ENCODE measurements at regions not wholly inside any gene's neighbourhood (a gene's known extent, or its start where the extent isn't known, plus 50 kb on each side); places are given as distances from the start of the nearest gene placed in this dataset.
A peak's percentile ranks its signal among the peaks of the same experiment; 100 is the strongest.

DNA sequence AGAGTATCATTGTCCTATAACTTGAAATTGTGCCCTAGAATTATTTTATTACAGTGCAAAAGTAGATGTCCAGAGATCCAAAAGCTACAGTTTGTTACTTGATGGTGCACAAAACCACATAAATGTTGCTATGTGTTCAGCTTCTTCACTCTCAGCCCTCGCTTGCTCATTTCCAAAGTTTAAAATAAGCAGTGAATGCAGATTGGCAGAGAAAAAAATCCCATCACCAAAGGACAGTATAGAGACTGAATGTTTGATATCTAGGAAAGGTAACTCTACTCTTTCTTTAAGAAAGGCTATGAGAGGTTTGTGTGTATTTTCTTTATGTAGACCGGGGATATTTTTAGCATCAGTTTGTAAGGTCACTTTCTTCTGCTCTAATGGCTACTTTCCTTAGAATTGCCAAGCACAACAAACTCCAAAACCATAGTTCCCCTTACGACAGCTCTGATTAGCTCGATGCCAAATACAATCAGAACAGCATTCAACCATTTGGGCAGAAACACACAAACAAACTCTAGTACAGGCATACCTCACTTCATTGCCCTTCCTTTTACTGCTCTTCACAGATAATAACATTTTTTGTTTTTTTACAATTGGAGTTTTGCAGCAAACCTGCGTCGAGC lies 164.1 kb upstream of the CCDC54 start:
- H3K27ac ChIP-seq (ENCODE audit: low read depth) = no peak overlapping the region
- H3K36me3 Mint-ChIP-seq (ENCODE audit: low read depth) = no peaks in the 10 kb centered on the region
- no peak overlapping the region for H3K27ac Mint-ChIP-seq
- no peak overlapping the region for H3K4me2 ChIP-seq
- peaks cover 7% of the 10 kb centered on the region; the same call in 2 of the 3 replicates for H3K4me1 Mint-ChIP-seq
- no peaks in the 10 kb centered on the region for H3K27me3 ChIP-seq (ENCODE audit: insufficient read depth)
- H2AFZ ChIP-seq = 0 out of 2 replicates have a peak overlapping the region, but pooled peaks have one; percentile 52
- no peaks in the 10 kb centered on the region for H3K9me3 Mint-ChIP-seq
- TF ChIP-seq, protein P1, sequence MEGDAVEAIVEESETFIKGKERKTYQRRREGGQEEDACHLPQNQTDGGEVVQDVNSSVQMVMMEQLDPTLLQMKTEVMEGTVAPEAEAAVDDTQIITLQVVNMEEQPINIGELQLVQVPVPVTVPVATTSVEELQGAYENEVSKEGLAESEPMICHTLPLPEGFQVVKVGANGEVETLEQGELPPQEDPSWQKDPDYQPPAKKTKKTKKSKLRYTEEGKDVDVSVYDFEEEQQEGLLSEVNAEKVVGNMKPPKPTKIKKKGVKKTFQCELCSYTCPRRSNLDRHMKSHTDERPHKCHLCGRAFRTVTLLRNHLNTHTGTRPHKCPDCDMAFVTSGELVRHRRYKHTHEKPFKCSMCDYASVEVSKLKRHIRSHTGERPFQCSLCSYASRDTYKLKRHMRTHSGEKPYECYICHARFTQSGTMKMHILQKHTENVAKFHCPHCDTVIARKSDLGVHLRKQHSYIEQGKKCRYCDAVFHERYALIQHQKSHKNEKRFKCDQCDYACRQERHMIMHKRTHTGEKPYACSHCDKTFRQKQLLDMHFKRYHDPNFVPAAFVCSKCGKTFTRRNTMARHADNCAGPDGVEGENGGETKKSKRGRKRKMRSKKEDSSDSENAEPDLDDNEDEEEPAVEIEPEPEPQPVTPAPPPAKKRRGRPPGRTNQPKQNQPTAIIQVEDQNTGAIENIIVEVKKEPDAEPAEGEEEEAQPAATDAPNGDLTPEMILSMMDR (conservative IDR thresholded peaks at IDR 0.05; ENCODE audit: low read depth in 2 of 2) = no peak
- TF ChIP-seq ZNF331 (CRISPR knock-in tag; IDR thresholded peaks at IDR 0.05; ENCODE audit: low read depth) (no peak), ZNF462 (CRISPR knock-in tag; IDR thresholded peaks at IDR 0.05) (no peak), ETS1 (IDR thresholded peaks at IDR 0.05) (no peak), EZH2phosphoT487 (IDR thresholded peaks at IDR 0.05; ENCODE audit: unreplicated experiment) (no peak), ZNF114 (CRISPR knock-in tag; IDR thresholded peaks at IDR 0.05) (no peak), STAT1 (IDR thresholded peaks at IDR 0.05; ENCODE audit: unreplicated experiment) (no peak), POLR2AphosphoS5 (IDR thresholded peaks at IDR 0.05; ENCODE audit: low read depth) (no peak), CREB1 (CRISPR knock-in tag; IDR thresholded peaks at IDR 0.05; ENCODE audit: low read depth) (no peak), JUNB (IDR thresholded peaks at IDR 0.05; ENCODE audit: unreplicated experiment) (no peak), EZH2 (IDR thresholded peaks at IDR 0.05; ENCODE audit: low read depth, unreplicated experiment) (no peak), NANOG (IDR thresholded peaks at IDR 0.05; ENCODE audit: borderline replicate concordance) (no peak)
- TF ChIP-seq, protein P2, sequence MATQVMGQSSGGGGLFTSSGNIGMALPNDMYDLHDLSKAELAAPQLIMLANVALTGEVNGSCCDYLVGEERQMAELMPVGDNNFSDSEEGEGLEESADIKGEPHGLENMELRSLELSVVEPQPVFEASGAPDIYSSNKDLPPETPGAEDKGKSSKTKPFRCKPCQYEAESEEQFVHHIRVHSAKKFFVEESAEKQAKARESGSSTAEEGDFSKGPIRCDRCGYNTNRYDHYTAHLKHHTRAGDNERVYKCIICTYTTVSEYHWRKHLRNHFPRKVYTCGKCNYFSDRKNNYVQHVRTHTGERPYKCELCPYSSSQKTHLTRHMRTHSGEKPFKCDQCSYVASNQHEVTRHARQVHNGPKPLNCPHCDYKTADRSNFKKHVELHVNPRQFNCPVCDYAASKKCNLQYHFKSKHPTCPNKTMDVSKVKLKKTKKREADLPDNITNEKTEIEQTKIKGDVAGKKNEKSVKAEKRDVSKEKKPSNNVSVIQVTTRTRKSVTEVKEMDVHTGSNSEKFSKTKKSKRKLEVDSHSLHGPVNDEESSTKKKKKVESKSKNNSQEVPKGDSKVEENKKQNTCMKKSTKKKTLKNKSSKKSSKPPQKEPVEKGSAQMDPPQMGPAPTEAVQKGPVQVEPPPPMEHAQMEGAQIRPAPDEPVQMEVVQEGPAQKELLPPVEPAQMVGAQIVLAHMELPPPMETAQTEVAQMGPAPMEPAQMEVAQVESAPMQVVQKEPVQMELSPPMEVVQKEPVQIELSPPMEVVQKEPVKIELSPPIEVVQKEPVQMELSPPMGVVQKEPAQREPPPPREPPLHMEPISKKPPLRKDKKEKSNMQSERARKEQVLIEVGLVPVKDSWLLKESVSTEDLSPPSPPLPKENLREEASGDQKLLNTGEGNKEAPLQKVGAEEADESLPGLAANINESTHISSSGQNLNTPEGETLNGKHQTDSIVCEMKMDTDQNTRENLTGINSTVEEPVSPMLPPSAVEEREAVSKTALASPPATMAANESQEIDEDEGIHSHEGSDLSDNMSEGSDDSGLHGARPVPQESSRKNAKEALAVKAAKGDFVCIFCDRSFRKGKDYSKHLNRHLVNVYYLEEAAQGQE (IDR thresholded peaks at IDR 0.05; ENCODE audit: unreplicated experiment) = no peak
- H3K79me2 ChIP-seq (replicated peaks; ENCODE audit: insufficient read depth) = no peaks in the 10 kb centered on the region
- DNase-seq (ENCODE audit: low spot score) (no peak), ATAC-seq (no peak)
- H4K20me1 ChIP-seq (replicated peaks; ENCODE audit: insufficient read depth) = no peaks in the 10 kb centered on the region
- no peaks in the 10 kb centered on the region for H3F3A ChIP-seq (replicated peaks; ENCODE audit: low read depth)
- no peaks in the 10 kb centered on the region for H3K27me3 Mint-ChIP-seq (ENCODE audit: insufficient read depth, low read depth, poor library complexity)
- H3K4me3 Mint-ChIP-seq = no peak overlapping the region
- no peak overlapping the region for H3K4me3 ChIP-seq
- H3K4me1 ChIP-seq (ENCODE audit: insufficient read depth) = no peaks in the 10 kb centered on the region
- no peaks in the 10 kb centered on the region; the same call in 1 of the 2 replicates for H3K36me3 ChIP-seq (ENCODE audit: insufficient read depth)
- H3K9me2 ChIP-seq (ENCODE audit: insufficient read depth) = peaks cover 4% of the 10 kb centered on the region; the same call in 1 of the 2 replicates

Measured in GM23338 (cell line).